Glomerular visceral epithelial cell (primary cell): ENCODE measurements at regions not wholly inside any gene's neighbourhood (a gene's known extent, or its start where the extent isn't known, plus 50 kb on each side); places are given as distances from the start of the nearest gene placed in this dataset.

Source experiments
- DNase-seq: peaks from one replicate; pipeline ENCODE4 v3.0.0-alpha.2; 2016; ENCODE audit errors: extremely low spot score

DNA sequence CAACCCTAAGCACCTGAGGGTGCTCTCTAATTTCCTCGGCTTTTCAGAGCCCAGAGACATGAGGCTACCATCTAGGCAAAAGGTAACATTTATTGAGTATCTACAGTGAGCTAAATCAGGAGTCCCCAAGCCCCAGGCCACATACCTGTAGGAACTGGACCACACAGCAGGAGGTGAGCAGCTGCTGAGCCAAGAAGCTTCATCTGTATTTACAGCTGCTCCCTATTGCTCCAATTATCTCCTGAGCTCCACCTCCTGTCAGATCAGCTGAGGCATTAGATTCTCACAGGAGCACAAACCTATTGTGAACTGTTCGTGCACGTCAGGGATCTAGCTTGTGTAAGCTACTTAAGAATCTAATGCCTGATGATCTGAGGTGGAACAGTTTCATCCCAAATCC lies 70.2 kb downstream of the RND3 start:
- no peak for DNase-seq

DNA sequence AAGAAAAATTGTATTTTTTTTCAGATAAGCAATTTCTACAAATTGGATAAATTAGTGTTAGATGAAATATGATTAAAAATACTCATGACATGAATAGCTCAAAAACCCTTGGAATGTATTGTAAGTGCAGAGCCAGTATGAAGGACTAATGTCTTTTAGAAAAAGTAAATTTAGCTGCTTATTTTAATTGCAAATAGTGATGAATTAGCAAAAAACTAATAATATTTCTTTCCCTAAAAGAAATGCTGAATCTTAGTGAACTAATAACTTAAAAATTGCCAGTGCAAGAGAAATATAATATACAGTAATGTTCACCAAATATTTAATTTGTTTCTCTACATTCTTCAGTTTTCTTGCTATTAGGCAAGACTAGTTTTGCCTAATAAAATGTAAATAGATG lies 72.4 kb downstream of the RND3 start:
- no peak for DNase-seq

DNA sequence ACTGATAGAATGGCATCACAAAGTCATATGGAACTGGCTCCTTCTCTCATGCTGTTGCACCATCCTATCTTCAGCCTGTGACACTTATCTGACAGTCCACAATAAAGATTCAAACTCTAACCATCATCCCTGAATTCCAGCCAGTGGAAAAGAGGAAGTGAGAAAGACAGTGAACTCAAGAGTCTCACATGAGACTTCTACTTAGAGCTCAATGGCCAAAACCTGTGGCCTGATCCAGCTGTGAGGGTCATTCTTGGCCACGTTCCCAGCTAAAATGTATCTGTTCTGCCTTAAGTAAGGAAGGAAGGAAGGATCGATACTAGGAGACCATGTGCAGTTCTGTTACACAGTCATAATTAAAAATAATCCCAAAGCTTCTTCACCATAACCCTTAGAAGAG lies 73.6 kb downstream of the RND3 start:
- DNase-seq = no peak

DNA sequence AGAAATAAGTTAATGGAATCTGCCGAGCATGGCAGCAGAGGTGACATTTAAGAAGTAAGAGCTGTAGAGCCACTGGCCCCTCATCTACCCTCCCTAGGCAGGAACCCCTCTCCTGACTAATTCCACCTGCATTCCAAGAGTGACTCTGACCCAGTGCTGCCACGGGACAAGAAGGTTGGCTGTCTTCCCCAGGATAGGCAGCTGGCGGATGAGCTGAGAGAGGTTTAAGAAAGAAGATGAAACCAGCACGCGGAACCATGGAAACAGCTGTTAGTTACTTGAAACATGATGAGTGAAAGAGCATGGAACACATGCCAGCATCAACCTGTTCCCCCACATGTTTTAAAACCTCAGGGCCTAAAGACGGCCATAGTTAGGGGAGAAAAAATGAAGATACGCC lies 74.1 kb downstream of the RND3 start:
- DNase-seq = no peak

DNA sequence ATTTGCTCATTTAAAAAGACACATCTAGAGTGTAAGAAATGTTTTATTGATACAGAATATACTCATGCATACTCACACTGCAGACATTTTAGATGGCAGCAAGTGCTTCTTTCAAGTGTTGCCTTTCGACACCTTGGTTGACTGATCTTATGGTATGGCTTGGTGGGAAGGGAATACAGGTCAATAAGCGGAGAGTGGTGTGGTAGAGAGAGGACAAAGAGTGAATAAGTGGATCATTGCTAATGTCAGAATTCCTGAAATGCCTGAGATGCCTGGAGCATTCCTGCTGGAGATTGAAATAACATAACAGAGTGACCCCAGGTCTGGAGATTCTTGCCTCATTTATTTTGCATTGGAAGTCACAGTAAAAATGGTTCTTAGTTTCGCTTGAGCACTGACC lies 76.7 kb downstream of the RND3 start:
- peak; percentile 96 for DNase-seq

DNA sequence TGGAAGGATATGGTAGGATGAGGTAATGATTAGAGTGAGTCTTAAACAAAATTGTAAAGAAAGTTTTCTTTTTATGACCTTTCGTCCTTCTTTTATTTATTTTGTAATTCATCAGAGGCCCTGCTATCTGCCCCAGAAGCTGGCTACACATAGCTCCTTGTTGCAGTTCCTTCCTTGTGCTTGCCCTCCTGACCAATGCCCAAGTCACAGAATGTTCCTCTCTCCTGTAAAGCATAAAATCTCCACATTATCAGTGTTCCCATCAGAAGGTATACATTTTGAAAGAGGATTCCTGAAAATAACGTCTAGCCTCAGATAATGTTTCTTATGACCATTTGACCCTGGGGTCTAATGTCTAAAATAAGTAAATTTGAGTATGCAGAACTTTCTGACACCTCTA lies 78.3 kb downstream of the RND3 start:
- DNase-seq = no peak

DNA sequence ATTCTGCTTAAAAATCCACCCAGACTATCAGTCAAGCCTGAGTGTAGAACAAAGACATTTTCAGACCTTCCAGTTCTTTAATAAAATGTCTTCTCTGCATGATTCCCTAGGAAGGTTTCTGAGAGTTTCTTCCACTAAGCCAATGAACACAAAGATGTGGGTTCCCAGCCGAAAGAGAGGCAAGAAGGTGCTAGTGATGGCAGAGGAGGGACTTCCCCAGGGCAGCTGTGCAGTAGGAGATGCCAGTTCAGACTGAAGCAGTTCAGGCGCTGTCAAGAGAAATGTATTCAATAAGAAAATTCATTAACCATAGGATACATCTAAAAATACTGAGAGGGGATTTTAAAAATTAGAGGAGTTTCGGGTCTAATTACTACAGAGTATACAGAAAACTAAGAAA lies 83.3 kb downstream of the RND3 start:
- DNase-seq = no peak

DNA sequence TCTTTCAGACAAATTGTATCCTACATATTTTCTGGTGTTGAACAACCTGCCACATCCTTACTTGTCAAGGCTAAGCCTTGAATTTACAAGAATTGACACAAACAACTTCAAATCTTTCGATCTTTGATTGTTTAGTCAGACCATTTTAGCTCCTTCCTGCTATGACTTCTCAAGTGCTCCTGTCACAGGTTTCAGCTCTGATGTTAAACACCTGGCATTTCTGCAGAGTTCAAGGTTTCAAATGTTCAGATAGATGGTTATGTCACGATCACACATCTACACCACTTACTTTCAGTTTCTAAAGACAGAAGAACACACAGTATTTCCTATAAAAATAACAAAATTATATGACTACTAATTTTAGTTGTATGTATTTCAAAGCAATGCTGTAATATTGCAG lies 84.0 kb downstream of the RND3 start:
- DNase-seq = no peak

DNA sequence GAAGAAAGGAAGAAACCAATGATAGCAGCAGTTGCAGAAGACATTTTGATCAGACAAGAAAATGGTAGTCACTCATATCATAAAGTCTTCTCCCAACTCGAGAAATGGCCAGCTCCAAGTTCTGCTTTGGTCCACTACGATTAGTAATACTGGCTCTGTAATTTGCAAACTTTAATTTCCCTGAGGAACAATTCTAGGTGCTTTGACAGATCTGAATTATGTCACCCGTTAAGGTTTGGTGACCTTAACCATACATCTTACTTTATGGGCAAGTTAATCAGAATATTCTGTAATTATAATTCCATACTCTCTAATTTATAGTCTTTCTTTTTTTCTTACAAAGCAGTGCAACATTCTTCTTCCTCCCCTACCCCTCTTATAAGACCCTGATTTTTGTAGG lies 84.5 kb downstream of the RND3 start:
- no peak for DNase-seq

DNA sequence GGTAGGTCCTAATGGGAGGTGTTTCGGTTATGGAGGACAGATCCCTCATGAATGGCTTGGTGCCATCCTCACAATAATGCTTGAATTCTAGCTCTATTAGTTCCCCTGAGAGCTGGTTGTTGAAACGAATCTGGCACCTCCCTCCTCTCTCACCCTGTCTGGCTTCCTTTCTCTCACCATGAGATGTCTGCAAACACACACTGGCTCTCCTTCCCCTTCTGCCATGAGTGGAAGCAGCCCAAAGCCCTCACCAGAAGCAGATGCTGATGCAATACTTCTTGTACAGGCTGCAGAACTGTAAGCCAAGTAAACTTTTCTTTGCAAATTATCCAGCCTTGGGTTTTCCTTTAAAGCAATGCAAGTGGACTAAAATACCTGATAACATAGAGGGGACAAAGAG lies 86.6 kb downstream of the RND3 start:
- DNase-seq = no peak

DNA sequence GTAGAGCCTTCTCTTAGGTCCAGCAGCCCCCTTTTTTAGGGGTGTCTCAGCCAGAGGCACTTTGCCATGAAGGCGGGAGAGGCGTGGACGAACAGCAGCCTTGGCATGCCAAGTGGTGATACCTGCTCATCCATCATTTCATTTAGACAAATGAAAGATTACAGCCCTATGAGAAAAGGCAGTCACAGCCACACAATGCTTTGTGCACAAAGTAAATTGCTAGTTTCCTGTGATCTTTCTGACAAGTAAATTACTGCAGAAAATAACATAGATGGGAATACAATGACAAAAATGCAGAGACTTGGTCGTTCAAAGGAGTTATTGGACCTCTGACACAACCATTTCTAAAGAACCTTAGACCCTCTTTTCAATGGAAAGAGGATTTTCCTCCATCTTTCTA lies 94.9 kb downstream of the RND3 start:
- no peak for DNase-seq

DNA sequence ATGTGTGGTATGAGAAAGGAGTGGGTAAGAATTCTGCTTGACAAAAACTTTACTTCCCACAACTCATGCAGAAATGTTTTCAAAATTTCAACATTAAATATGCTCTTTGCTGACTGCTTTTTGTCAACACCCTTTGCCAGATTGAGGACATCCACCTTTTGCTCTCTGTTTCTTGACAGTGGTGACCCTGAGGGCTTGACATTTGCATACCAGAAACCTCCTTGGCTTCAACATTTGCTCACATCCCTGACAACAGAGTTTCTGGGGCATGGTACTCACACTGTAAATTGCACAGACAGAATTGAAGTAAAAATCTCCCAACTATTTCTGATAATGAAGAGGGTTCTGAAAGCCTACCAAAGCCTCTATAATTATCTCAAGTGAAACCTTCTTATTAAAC lies 95.7 kb downstream of the RND3 start:
- no peak for DNase-seq

DNA sequence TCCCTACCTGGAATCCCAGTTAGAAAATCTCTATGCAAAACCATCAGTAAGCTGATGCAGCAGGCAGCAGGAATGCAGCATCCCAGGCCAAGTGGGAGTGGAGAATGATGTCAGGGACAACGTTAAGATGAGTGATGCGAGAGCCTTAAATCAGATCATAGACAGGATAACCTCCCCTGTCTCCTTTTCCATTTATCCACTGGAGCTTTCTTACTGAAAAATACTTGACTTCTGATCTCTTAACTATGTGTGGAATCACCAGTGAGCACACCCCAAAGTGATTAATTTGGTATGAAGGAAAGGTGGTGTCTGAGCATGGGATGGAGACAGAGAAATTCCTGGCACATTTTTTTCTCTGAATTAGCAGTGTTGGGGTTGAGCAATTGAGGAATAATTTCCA lies 98.0 kb downstream of the RND3 start:
- no peak for DNase-seq

DNA sequence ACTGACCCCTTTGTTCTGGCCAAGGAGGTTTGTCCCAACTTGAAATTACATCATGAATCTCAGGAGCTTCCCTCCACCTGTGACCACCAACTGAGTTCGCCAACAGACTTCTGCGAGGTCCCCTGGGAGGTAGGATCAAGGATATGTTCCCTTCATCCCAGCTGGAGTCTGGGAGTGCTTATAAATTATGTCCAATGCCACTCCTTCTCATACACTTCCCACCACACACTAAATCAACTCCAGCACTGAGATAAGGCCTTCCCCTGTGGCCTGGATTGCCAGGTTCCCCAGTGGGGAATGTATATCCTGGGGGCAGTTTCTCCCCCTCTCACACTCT lies 99.2 kb downstream of the RND3 start:
- no peak for DNase-seq

DNA sequence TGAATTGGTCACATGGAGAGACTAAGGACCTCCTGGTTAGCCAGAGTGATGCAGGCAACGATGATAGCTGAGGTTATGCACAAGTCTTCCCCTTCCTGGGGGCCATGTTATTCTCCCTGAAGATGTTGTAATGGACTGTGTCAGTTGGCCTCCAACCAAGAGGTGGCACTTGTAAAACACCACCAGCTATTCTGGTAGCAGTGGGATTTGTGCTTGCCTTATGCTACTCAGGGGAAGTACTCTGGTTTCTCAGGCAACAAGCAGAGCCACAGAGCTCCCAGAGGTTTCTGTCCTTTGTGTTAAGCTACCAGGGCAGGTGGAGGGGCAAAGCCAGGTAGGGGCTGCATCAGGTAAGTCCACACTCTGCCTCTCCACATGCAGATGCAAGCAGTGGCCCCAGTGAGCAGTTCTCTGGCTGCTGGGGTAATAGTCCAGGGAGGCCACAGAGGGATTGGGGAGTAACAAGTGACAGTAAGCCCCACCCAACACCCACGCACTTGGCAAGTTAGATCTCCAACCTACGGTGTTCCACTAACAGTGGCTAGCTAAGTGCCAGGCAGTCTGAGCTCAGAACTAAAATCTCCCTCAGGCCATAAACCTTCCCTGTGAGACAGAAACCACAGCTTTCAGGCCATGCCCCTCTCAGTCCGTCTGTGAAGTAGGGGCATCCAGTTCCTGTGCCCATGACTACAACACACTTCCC lies 99.7 kb downstream of the RND3 start:
- no peak for DNase-seq

DNA sequence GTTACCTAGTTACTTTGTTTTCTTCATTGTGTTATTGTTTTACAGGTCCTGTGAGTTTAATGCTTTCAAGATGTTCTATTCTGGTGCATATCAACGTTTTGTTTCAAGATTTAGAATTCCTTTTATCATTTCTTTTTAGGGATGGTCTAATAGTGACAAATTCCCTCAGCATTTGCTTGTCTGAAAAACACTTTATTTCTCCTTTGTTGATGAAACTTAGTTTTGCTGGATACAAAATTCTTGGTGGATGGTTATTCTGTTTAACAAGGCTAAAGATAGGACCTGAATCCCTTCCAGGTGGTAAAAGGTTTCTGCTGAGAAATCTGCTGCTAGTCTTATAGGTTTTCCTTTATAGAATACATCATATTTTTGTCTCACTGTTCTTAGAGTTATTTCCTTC lies 102.3 kb downstream of the RND3 start:
- DNase-seq = no peak

DNA sequence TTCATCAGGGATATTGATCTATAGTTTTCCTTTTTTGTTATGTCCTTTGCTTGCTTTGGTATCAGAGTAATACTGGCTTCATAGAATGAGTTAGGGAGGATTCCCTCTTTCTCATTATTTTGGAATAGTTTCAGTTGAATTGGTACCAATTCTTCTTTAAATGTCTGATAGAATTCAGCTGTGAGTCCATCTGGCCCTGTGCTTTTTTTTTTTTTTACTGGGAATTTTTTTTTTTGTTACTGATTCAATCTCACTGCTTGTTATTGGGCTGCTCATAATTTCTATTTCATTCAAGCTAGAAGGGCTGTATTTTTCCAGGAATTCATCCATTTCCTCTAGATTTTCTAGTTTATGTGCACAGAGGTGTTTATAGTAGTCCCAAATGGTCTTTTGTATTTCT lies 103.9 kb downstream of the RND3 start:
- DNase-seq = no peak

DNA sequence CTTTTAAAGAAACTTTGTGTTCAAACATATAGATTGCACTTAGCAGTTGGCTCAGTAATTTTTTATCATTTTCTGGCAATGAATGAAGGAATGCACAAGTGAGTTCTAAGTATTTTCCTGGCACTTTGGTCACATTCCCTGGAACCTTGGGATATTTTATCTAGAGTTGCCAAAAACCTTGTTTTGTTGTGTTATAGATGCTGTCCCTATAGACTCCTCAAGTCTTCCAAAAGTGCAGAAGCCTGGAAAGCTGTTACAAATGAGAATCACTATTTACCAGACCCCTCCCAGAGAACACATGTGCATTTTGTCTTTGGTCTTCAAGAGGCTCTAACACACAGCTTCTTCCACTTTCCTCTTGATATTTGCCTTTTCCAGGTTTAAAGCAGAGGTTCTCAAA lies 108.3 kb downstream of the RND3 start:
- DNase-seq = no peak

DNA sequence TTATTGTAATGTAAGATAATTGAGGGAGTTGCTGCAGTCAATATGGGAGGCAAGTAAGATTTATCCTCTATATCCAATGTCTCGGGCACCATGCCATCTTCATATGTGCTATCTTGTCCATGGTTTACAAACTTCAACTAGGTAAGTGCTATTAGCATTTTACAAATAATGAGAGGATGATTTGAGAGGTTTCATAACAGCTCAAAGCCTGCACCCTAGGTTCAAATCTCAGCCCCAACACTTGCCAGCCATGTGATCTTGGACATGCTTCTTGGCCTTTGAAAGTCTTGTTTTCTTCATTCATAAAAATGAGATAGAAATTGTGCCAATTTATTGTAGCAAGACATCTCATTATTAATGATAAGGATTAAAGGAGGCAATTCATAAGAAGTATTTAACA lies 108.8 kb downstream of the RND3 start:
- DNase-seq = no peak

DNA sequence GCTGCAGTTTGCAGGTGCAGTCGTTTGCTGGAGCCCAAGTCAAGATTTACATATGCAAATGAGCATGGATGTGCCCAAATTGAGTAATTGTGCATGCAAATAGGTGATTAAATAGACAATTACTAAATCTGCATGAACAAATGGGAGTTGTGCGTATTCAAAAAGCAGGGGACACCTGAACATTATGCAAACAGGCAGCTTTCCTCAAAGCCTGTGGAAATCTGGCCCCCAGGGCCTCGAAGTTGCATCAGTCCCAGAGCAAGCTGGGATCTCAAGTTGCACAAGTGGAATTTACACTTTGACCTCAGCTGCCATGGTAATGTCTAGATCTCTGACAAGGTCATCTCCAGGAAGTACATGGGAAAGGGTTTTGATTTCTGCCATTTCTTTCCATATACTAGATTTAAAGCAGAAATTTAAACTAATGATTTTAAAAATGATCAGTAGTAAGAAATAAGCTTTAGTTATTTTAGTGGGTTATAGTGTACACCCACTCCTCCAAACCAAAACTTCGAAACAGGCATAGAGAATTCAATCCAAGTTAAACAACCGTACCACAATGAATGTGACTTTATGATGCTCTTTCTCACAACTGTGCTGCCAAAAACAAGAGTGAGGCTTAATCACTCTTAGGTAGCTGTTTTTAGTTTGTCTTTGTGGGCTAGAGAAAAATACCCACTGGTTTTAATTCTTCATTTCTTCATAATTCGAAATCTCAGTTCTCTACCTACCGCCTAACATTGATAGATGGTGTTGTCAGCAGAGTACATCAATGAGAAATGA lies 110.7 kb downstream of the RND3 start:
- DNase-seq = no peak

DNA sequence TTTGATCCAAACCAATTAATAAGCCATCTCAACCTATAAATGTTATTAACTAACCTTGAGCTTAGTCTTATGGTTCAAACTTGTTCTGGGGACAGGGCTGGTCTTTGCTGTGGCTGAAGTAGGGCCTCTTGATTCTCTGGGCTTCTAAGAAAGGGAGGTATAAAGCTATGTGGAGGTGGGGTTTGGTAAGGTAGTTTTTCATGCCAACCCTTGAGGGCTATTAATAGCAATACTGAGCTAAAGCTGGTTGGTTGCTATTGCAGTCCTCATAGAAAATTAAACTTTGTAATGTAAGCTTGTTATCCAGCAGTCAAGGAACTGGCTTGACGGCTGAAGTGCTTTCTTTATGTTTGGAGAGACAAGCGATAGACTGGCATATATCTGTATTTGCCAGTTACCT lies 112.1 kb downstream of the RND3 start:
- no peak for DNase-seq

DNA sequence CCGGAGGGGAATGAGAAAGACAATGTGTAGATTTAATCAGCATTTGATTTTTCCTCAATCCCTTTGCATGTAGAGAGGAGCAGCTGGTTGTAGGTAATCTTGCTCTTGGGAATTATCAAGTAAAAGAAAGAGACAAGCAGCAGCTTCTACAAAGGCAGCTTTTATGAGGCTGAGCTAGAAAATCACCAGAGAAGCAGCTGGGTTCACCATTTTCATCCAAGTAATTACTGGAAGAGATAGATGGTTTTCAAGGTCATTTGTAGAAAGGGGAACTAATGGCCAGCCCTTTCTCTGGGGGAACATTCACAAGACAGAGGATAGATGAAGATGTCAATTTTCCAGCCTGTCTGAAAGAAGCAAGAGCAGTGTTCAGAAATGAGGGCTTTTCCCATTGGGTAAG lies 113.0 kb downstream of the RND3 start:
- no peak for DNase-seq

DNA sequence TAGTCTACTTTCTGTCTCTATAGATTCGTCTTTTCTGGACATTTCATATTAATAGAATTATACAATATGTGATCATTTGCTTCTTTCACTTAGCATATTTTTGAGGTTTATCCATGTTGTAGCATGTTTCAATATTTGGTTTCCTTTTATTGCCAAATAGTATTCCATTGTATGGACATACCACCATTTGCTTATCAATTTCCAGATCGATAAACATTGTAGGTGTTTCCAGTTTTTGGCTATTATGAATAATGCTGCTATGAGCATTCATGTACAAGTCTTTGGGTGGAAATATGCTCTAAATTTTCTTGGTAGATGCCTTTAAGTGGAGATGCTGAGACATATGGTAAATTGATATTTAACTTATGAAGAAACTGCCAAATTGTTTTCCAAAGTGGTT lies 114.1 kb downstream of the RND3 start:
- DNase-seq = no peak
